AG09309 (cell line): ENCODE measurements at regions not wholly inside any gene's neighbourhood (a gene's known extent, or its start where the extent isn't known, plus 50 kb on each side); places are given as distances from the start of the nearest gene placed in this dataset.
"Not testable (repeated sequence)": the region's sequence is repeated elsewhere in the genome, so short reads cannot be mapped to it uniquely, and the experiment has no call there.

Source experiments
- DNase-seq: peaks from one replicate; pipeline ENCODE4 v3.0.0-alpha.2; 2010; ENCODE audit warnings: low read depth
- H3K4me3 ChIP-seq: 2 replicates; pipeline ENCODE4 v1.5.1; 2011; ENCODE audit warnings: mild to moderate bottlenecking, low read depth, low read length, moderate library complexity; ENCODE audit not compliant: control insufficient read depth
- CTCF ChIP-seq: IDR thresholded peaks from 2 replicates; pipeline ENCODE4 v1.5.1; 2011; ENCODE audit warnings: mild to moderate bottlenecking, low read depth, low read length, inconsistent platforms; ENCODE audit not compliant: insufficient read depth, control insufficient read depth; ENCODE audit errors: missing control alignments

GRCh38 chr6:11416936-11417576, 120.5 kb upstream of the TMEM170B start:
- no peak overlapping the region for H3K4me3 ChIP-seq
- no peak for TF ChIP-seq CTCF
- no peak for DNase-seq

GRCh38 chr6:11416099-11416935, 121.2 kb upstream of the TMEM170B start:
- not testable (repeated sequence) for DNase-seq, H3K4me3 ChIP-seq

- TF ChIP-seq CTCF = no peak
Measured at GRCh38 chr6:11415557-11415956, 122.0 kb upstream of the TMEM170B start.

GRCh38 chr6:11414176-11414963, 123.2 kb upstream of the TMEM170B start:
- no peak for TF ChIP-seq CTCF
- H3K4me3 ChIP-seq = no peak overlapping the region
- no peak for DNase-seq

More at GRCh38 chr6:11415557-11415956, 122.0 kb upstream of the TMEM170B start:
- H3K4me3 ChIP-seq = no peak overlapping the region
- no peak for DNase-seq

- DNase-seq = no peak
- TF ChIP-seq CTCF = no peak
Measured at GRCh38 chr6:11413728-11414127, 123.8 kb upstream of the TMEM170B start.

GRCh38 chr6:11413117-11413687, 124.3 kb upstream of the TMEM170B start:
- TF ChIP-seq CTCF = no peak
- no peak for DNase-seq
- H3K4me3 ChIP-seq = no peak overlapping the region

More at GRCh38 chr6:11413728-11414127, 123.8 kb upstream of the TMEM170B start:
- H3K4me3 ChIP-seq = no peak overlapping the region

GRCh38 chr6:11412616-11413015, 124.9 kb upstream of the TMEM170B start:
- DNase-seq = no peak
- TF ChIP-seq CTCF = no peak
- no peak overlapping the region for H3K4me3 ChIP-seq
